DND-41 (cell line): ENCODE measurements at regions not wholly inside any gene's neighbourhood (a gene's known extent, or its start where the extent isn't known, plus 50 kb on each side); places are given as distances from the start of the nearest gene placed in this dataset.

Experiments
- ATAC-seq: fragments of 200-7000 bp; cut with Tn5 transposase; 3 replicates; pipeline ENCODE4 v1.9.1; 2021; ENCODE audit warnings: low read depth; ENCODE audit not compliant: insufficient read depth
- DNase-seq: peaks from one replicate; pipeline ENCODE4 v3.0.0-alpha.2; 2020
- H2AFZ ChIP-seq: 2 replicates; pipeline ENCODE4 v1.6.0; 2012; ENCODE audit warnings: low read depth, low read length
- H3K27ac ChIP-seq: 2 replicates; pipeline ENCODE4 v1.5.1; 2012; ENCODE audit warnings: low read length, inconsistent platforms
- H3K27me3 ChIP-seq: fragments of 200-600 bp; sonication (generic); 2 replicates; pipeline ENCODE4 v1.6.0; 2012; ENCODE audit warnings: low read length, mild to moderate bottlenecking, inconsistent platforms; ENCODE audit not compliant: insufficient read depth, poor library complexity
- H3K36me3 ChIP-seq: 2 replicates; pipeline ENCODE4 v1.5.1; 2012; ENCODE audit warnings: low read length, inconsistent platforms; ENCODE audit not compliant: insufficient read depth
- H3K4me1 ChIP-seq: 2 replicates; pipeline ENCODE4 v1.5.1; 2012; ENCODE audit warnings: mild to moderate bottlenecking, low read length; ENCODE audit not compliant: insufficient read depth
- H3K4me2 ChIP-seq: 2 replicates; pipeline ENCODE4 v1.6.0; 2012; ENCODE audit warnings: mild to moderate bottlenecking, moderate library complexity, low read length, inconsistent platforms; ENCODE audit not compliant: insufficient read depth
- H3K4me3 ChIP-seq, 2 experiments: fragments of 200-600 bp in 1 of 2; shearing (Covaris generic) in 1 of 2; 2 replicates each; pipeline ENCODE4 v1.5.1; 2012 to 2016; ENCODE audit warnings: inconsistent platforms in 2 of 2, low read length in 2 of 2, mild to moderate bottlenecking in 2 of 2, low read depth in 1 of 2, moderate library complexity in 1 of 2
- H3K79me2 ChIP-seq: 2 replicates; pipeline ENCODE4 v1.6.0; 2012; ENCODE audit warnings: low read length, inconsistent platforms; ENCODE audit not compliant: insufficient read depth
- H3K9ac ChIP-seq: 2 replicates; pipeline ENCODE4 v1.6.0; 2012; ENCODE audit warnings: low read depth, mild to moderate bottlenecking, inconsistent platforms, low read length, moderate library complexity
- H3K9me3 ChIP-seq: 2 replicates; pipeline ENCODE4 v1.5.1; 2012; ENCODE audit warnings: low read length, moderate library complexity, mild to moderate bottlenecking, inconsistent platforms; ENCODE audit not compliant: insufficient read depth, severe bottlenecking
- H4K20me1 ChIP-seq: 2 replicates; pipeline ENCODE4 v1.6.0; 2012; ENCODE audit warnings: low read length; ENCODE audit not compliant: insufficient read depth
- CTCF ChIP-seq: IDR thresholded peaks from 2 replicates; pipeline ENCODE4 v1.5.1; 2012; ENCODE audit warnings: borderline replicate concordance, low read length, moderate library complexity, mild to moderate bottlenecking; ENCODE audit not compliant: poor library complexity, severe bottlenecking; ENCODE audit errors: extremely low read depth
- EZH2 ChIP-seq: IDR thresholded peaks from 3 replicates; pipeline ENCODE4 v1.6.1; 2012; ENCODE audit warnings: borderline replicate concordance, low read depth, mild to moderate bottlenecking, moderate library complexity, low read length, inconsistent platforms; ENCODE audit not compliant: severe bottlenecking

GRCh38 chr16:64711026-64711425 lies 410.8 kb downstream of the CDH11 start:
- DNase-seq, result no peak
- Histone ChIP-seq H4K20me1 (no peaks in the 10 kb centered on the region), H3K27ac (no peak overlapping the region), H3K4me3 (no peak overlapping the region), H3K9me3 (no peaks in the 10 kb centered on the region), H3K4me2 (no peak overlapping the region), H3K36me3 (no peaks in the 10 kb centered on the region), H2AFZ (no peak overlapping the region), H3K4me1 (no peaks in the 10 kb centered on the region), H3K9ac (no peak overlapping the region), H3K27me3 (no peaks in the 10 kb centered on the region), H3K79me2 (no peaks in the 10 kb centered on the region)
- ATAC-seq, result no peak
- TF ChIP-seq EZH2, result no peak
- no peak for TF ChIP-seq CTCF

GRCh38 chr16:64705443-64705842 lies 416.4 kb downstream of the CDH11 start:
- Histone ChIP-seq H3K27ac (no peak overlapping the region), H3K4me2 (no peak overlapping the region), H4K20me1 (no peaks in the 10 kb centered on the region), H3K27me3 (no peaks in the 10 kb centered on the region), H3K79me2 (no peaks in the 10 kb centered on the region), H2AFZ (no peak overlapping the region), H3K4me1 (no peaks in the 10 kb centered on the region), H3K4me3 (no peak overlapping the region), H3K36me3 (no peaks in the 10 kb centered on the region), H3K9ac (no peak overlapping the region), H3K9me3 (no peaks in the 10 kb centered on the region)
- TF ChIP-seq CTCF, result no peak
- no peak for TF ChIP-seq EZH2
- ATAC-seq (no peak), DNase-seq (no peak)

- Histone ChIP-seq H3K9ac (no peak overlapping the region), H3K9me3 (no peaks in the 10 kb centered on the region)
- TF ChIP-seq EZH2, result no peak
- TF ChIP-seq CTCF, result no peak
Observed at GRCh38 chr16:64704386-64704785, 417.5 kb downstream of the CDH11 start.

GRCh38 chr16:64702415-64702814 lies 419.4 kb downstream of the CDH11 start:
- no peak overlapping the region for H3K4me3 ChIP-seq
- no peak for DNase-seq

More at GRCh38 chr16:64704386-64704785, 417.5 kb downstream of the CDH11 start:
- H3K4me3 ChIP-seq, result no peak overlapping the region
- no peak overlapping the region for H2AFZ ChIP-seq
- H3K27ac ChIP-seq, result no peak overlapping the region
- H3K4me2 ChIP-seq, result no peak overlapping the region
- no peaks in the 10 kb centered on the region for H3K79me2 ChIP-seq
- no peaks in the 10 kb centered on the region for H3K4me1 ChIP-seq
- H3K36me3 ChIP-seq, result no peaks in the 10 kb centered on the region
- no peaks in the 10 kb centered on the region for H3K27me3 ChIP-seq
- ATAC-seq, result no peak
- no peak for DNase-seq
- H4K20me1 ChIP-seq, result no peaks in the 10 kb centered on the region

More at GRCh38 chr16:64702415-64702814, 419.4 kb downstream of the CDH11 start:
- no peaks in the 10 kb centered on the region for H3K4me1 ChIP-seq
- H3K9ac ChIP-seq, result no peak overlapping the region
- no peaks in the 10 kb centered on the region for H3K9me3 ChIP-seq
- H3K36me3 ChIP-seq, result no peaks in the 10 kb centered on the region
- H3K27me3 ChIP-seq, result no peaks in the 10 kb centered on the region
- TF ChIP-seq EZH2 (no peak), CTCF (no peak)
- no peak overlapping the region for H3K27ac ChIP-seq
- no peak for ATAC-seq
- H2AFZ ChIP-seq, result no peak overlapping the region
- no peaks in the 10 kb centered on the region for H4K20me1 ChIP-seq
- no peak overlapping the region for H3K4me2 ChIP-seq
- H3K79me2 ChIP-seq, result no peaks in the 10 kb centered on the region
